ENCODE measurements at regions not wholly inside any gene's neighbourhood (a gene's known extent, or its start where the extent isn't known, plus 50 kb on each side); places are given as distances from the start of the nearest gene placed in this dataset.

GRCh38 chr5:5939759-5940370 lies 438.5 kb downstream of the MED10 start:
- TF ChIP-seq CTCF (IDR thresholded peaks at IDR 0.05) (no peak), POLR2AphosphoS5 (IDR thresholded peaks at IDR 0.05) (no peak), POLR2A (IDR thresholded peaks at IDR 0.05) (no peak)

Measured in transverse colon (tissue), 4 donors.